IPS-18a (cell line): ENCODE measurements at regions not wholly inside any gene's neighbourhood (a gene's known extent, or its start where the extent isn't known, plus 50 kb on each side); places are given as distances from the start of the nearest gene placed in this dataset.
"Not testable (repeated sequence)": the region's sequence is repeated elsewhere in the genome, so short reads cannot be mapped to it uniquely, and the experiment has no call there.

Experiments used
- H3K27ac ChIP-seq: one replicate; pipeline ENCODE4 v1.5.1; 2013; ENCODE audit warnings: low read length
- H3K27me3 ChIP-seq: one replicate; pipeline ENCODE4 v1.6.1; 2013; ENCODE audit warnings: mild to moderate bottlenecking, low read length; ENCODE audit not compliant: control insufficient read depth, insufficient read depth
- H3K36me3 ChIP-seq: one replicate; pipeline ENCODE4 v1.6.1; 2013; ENCODE audit warnings: low read depth, low read length; ENCODE audit not compliant: control insufficient read depth
- H3K4me1 ChIP-seq: one replicate; pipeline ENCODE4 v1.6.1; 2013; ENCODE audit warnings: low read depth, low read length; ENCODE audit not compliant: control insufficient read depth
- H3K4me3 ChIP-seq: one replicate; pipeline ENCODE4 v1.5.1; 2013; ENCODE audit warnings: low read length
- H3K9ac ChIP-seq: one replicate; pipeline ENCODE4 v1.6.1; 2013; ENCODE audit warnings: mild to moderate bottlenecking, low read length, moderate library complexity
- H3K9me3 ChIP-seq: one replicate; pipeline ENCODE4 v1.6.1; 2013; ENCODE audit warnings: low read depth, low read length; ENCODE audit not compliant: control insufficient read depth

GRCh38 chr2:215889240-215889969, 123.9 kb downstream of the MREG start:
- H3K36me3 ChIP-seq, H3K4me1 ChIP-seq, H3K27me3 ChIP-seq, H3K27ac ChIP-seq, H3K4me3 ChIP-seq, H3K9ac ChIP-seq, H3K9me3 ChIP-seq: not testable (repeated sequence)

GRCh38 chr2:215888680-215889079, 124.7 kb downstream of the MREG start:
- Histone ChIP-seq H3K27me3 (no peaks in the 10 kb centered on the region), H3K27ac (no peak overlapping the region), H3K4me1 (no peaks in the 10 kb centered on the region), H3K9ac (no peak overlapping the region), H3K9me3 (no peaks in the 10 kb centered on the region), H3K36me3 (no peaks in the 10 kb centered on the region), H3K4me3 (no peak overlapping the region)

- H3K9me3 ChIP-seq: no peaks in the 10 kb centered on the region
- H3K4me3 ChIP-seq: no peak overlapping the region
- H3K27ac ChIP-seq: no peak overlapping the region
- H3K4me1 ChIP-seq: no peaks in the 10 kb centered on the region
- no peaks in the 10 kb centered on the region for H3K27me3 ChIP-seq
- H3K36me3 ChIP-seq: no peaks in the 10 kb centered on the region
- H3K9ac ChIP-seq: no peak overlapping the region
Measured at GRCh38 chr2:215887303-215887702, 126.0 kb downstream of the MREG start.

GRCh38 chr2:215886022-215886421, 127.3 kb downstream of the MREG start:
- H3K4me1 ChIP-seq: no peaks in the 10 kb centered on the region
- no peak overlapping the region for H3K4me3 ChIP-seq
- no peaks in the 10 kb centered on the region for H3K9me3 ChIP-seq
- no peak overlapping the region for H3K27ac ChIP-seq
- no peaks in the 10 kb centered on the region for H3K27me3 ChIP-seq
- H3K9ac ChIP-seq: no peak overlapping the region
- no peaks in the 10 kb centered on the region for H3K36me3 ChIP-seq

GRCh38 chr2:215885536-215885935, 127.8 kb downstream of the MREG start:
- Histone ChIP-seq H3K27ac (no peak overlapping the region), H3K9ac (no peak overlapping the region), H3K4me3 (no peak overlapping the region)

GRCh38 chr2:215884451-215885087, 128.8 kb downstream of the MREG start:
- Histone ChIP-seq H3K4me3 (no peak overlapping the region), H3K9me3 (no peaks in the 10 kb centered on the region), H3K9ac (no peak overlapping the region), H3K36me3 (no peaks in the 10 kb centered on the region), H3K27me3 (no peaks in the 10 kb centered on the region), H3K27ac (no peak overlapping the region), H3K4me1 (no peaks in the 10 kb centered on the region)

More at GRCh38 chr2:215885536-215885935, 127.8 kb downstream of the MREG start:
- H3K36me3 ChIP-seq: no peaks in the 10 kb centered on the region
- H3K4me1 ChIP-seq: no peaks in the 10 kb centered on the region
- H3K27me3 ChIP-seq: no peaks in the 10 kb centered on the region
- no peaks in the 10 kb centered on the region for H3K9me3 ChIP-seq

GRCh38 chr2:215883799-215884198, 129.6 kb downstream of the MREG start:
- no peaks in the 10 kb centered on the region for H3K9me3 ChIP-seq
- no peaks in the 10 kb centered on the region for H3K4me1 ChIP-seq
- H3K36me3 ChIP-seq: no peaks in the 10 kb centered on the region
- no peaks in the 10 kb centered on the region for H3K27me3 ChIP-seq
- no peak overlapping the region for H3K27ac ChIP-seq
- no peak overlapping the region for H3K9ac ChIP-seq
- no peak overlapping the region for H3K4me3 ChIP-seq

- H3K4me1 ChIP-seq: no peaks in the 10 kb centered on the region
- no peaks in the 10 kb centered on the region for H3K27me3 ChIP-seq
- peaks cover 2% of the 10 kb centered on the region for H3K9me3 ChIP-seq
- H3K4me3 ChIP-seq: no peak overlapping the region
- H3K27ac ChIP-seq: no peak overlapping the region
- no peaks in the 10 kb centered on the region for H3K36me3 ChIP-seq
- H3K9ac ChIP-seq: no peak overlapping the region
Measured at GRCh38 chr2:215882689-215883088, 130.7 kb downstream of the MREG start.

- no peaks in the 10 kb centered on the region for H3K27me3 ChIP-seq
- H3K4me3 ChIP-seq: no peak overlapping the region
- H3K27ac ChIP-seq: no peak overlapping the region
- H3K9me3 ChIP-seq: peaks cover 3% of the 10 kb centered on the region
- no peaks in the 10 kb centered on the region for H3K36me3 ChIP-seq
- H3K4me1 ChIP-seq: no peaks in the 10 kb centered on the region
- H3K9ac ChIP-seq: no peak overlapping the region
Measured at GRCh38 chr2:215881582-215881981, 131.8 kb downstream of the MREG start.

- Histone ChIP-seq H3K4me3 (no peak overlapping the region), H3K4me1 (no peaks in the 10 kb centered on the region), H3K36me3 (no peaks in the 10 kb centered on the region), H3K9ac (no peak overlapping the region), H3K9me3 (peaks cover 3% of the 10 kb centered on the region), H3K27ac (no peak overlapping the region), H3K27me3 (no peaks in the 10 kb centered on the region)
Measured at GRCh38 chr2:215880970-215881369, 132.4 kb downstream of the MREG start.

- Histone ChIP-seq H3K27ac (no peak overlapping the region), H3K27me3 (no peaks in the 10 kb centered on the region), H3K4me1 (no peaks in the 10 kb centered on the region), H3K9me3 (peaks cover 3% of the 10 kb centered on the region), H3K36me3 (no peaks in the 10 kb centered on the region), H3K9ac (no peak overlapping the region), H3K4me3 (no peak overlapping the region)
Measured at GRCh38 chr2:215879977-215880940, 133.1 kb downstream of the MREG start.
